Type B pancreatic cell (in vitro differentiated cells): ENCODE measurements at regions not wholly inside any gene's neighbourhood (a gene's known extent, or its start where the extent isn't known, plus 50 kb on each side); places are given as distances from the start of the nearest gene placed in this dataset.

Source experiments
- DNase-seq: peaks from one replicate; pipeline ENCODE4 v3.0.0; 2021; ENCODE audit warnings: mixed read lengths; ENCODE audit not compliant: unreplicated experiment; ENCODE audit errors: extremely low spot score
- H3K27ac Mint-ChIP-seq: 2 replicates; pipeline ENCODE4 v1.8.0; 2021; ENCODE audit warnings: mild to moderate bottlenecking, mixed read lengths
- H3K27me3 Mint-ChIP-seq: 2 replicates; pipeline ENCODE4 v1.8.0; 2021; ENCODE audit warnings: mixed read lengths
- H3K36me3 Mint-ChIP-seq: 2 replicates; pipeline ENCODE4 v1.8.0; 2021; ENCODE audit warnings: mixed read lengths
- H3K4me1 Mint-ChIP-seq: one replicate; pipeline ENCODE4 v1.8.0; 2021; ENCODE audit warnings: mixed read lengths; ENCODE audit not compliant: unreplicated experiment
- H3K4me3 Mint-ChIP-seq: 2 replicates; pipeline ENCODE4 v1.8.0; 2021; ENCODE audit warnings: mild to moderate bottlenecking, mixed read lengths
- H3K9me3 Mint-ChIP-seq: 2 replicates; pipeline ENCODE4 v1.8.0; 2021; ENCODE audit warnings: mixed read lengths
- CTCF ChIP-seq: fragments of 200-600 bp; sonication (generic); conservative IDR thresholded peaks from 2 replicates; pipeline ENCODE4 v1.5.0; 2021; ENCODE audit warnings: antibody characterized with exemption, mild to moderate bottlenecking

- no peaks in the 10 kb centered on the region for H3K9me3 Mint-ChIP-seq
- DNase-seq, result no peak
- H3K4me1 Mint-ChIP-seq, result peaks cover 45% of the 10 kb centered on the region
- no peak overlapping the region for H3K4me3 Mint-ChIP-seq
- H3K27me3 Mint-ChIP-seq, result no peaks in the 10 kb centered on the region
- TF ChIP-seq CTCF, result no peak
- no peaks in the 10 kb centered on the region for H3K36me3 Mint-ChIP-seq
- H3K27ac Mint-ChIP-seq, result peak overlapping the region; percentile 5
Observed at GRCh38 chr1:59011663-59012062, 227.8 kb upstream of the JUN start.

GRCh38 chr1:59012378-59012777 is 228.5 kb upstream of the JUN start:
- Mint-ChIP-seq H3K4me1 (peaks cover 47% of the 10 kb centered on the region), H3K9me3 (no peaks in the 10 kb centered on the region), H3K36me3 (no peaks in the 10 kb centered on the region), H3K27ac (no peak overlapping the region), H3K27me3 (no peaks in the 10 kb centered on the region), H3K4me3 (no peak overlapping the region)
- no peak for TF ChIP-seq CTCF
- DNase-seq, result no peak

- no peak for DNase-seq
- peak overlapping the region; percentile 89 for H3K27ac Mint-ChIP-seq
- no peak for TF ChIP-seq CTCF
- H3K9me3 Mint-ChIP-seq, result no peaks in the 10 kb centered on the region
- peak overlapping the region; percentile 49 for H3K4me3 Mint-ChIP-seq
- H3K36me3 Mint-ChIP-seq, result peaks cover under 1% of the 10 kb centered on the region
- H3K27me3 Mint-ChIP-seq, result no peaks in the 10 kb centered on the region
- H3K4me1 Mint-ChIP-seq, result peaks cover 49% of the 10 kb centered on the region
Observed at GRCh38 chr1:59013276-59013927, 229.6 kb upstream of the JUN start.

GRCh38 chr1:59013928-59014279 is 230.1 kb upstream of the JUN start:
- TF ChIP-seq CTCF, result no peak
- Mint-ChIP-seq H3K4me1 (peaks cover 48% of the 10 kb centered on the region), H3K36me3 (peaks cover 3% of the 10 kb centered on the region), H3K27ac (peak overlapping the region; percentile 89), H3K9me3 (no peaks in the 10 kb centered on the region), H3K27me3 (no peaks in the 10 kb centered on the region), H3K4me3 (peak overlapping the region; percentile 49)
- DNase-seq, result no peak

- H3K27ac Mint-ChIP-seq, result peak overlapping the region; percentile 89
- DNase-seq, result no peak
- H3K36me3 Mint-ChIP-seq, result peaks cover 3% of the 10 kb centered on the region
- H3K4me3 Mint-ChIP-seq, result no peak overlapping the region
- peaks cover 51% of the 10 kb centered on the region for H3K4me1 Mint-ChIP-seq
- no peak for TF ChIP-seq CTCF
- no peaks in the 10 kb centered on the region for H3K9me3 Mint-ChIP-seq
- no peaks in the 10 kb centered on the region for H3K27me3 Mint-ChIP-seq
Observed at GRCh38 chr1:59014827-59015226, 231.0 kb upstream of the JUN start.

- Mint-ChIP-seq H3K36me3 (peaks cover 3% of the 10 kb centered on the region), H3K4me1 (peaks cover 58% of the 10 kb centered on the region), H3K27me3 (no peaks in the 10 kb centered on the region), H3K27ac (no peak overlapping the region), H3K9me3 (no peaks in the 10 kb centered on the region), H3K4me3 (no peak overlapping the region)
- DNase-seq, result no peak
- no peak for TF ChIP-seq CTCF
Observed at GRCh38 chr1:59015708-59016107, 231.9 kb upstream of the JUN start.
